ENCODE measurements at regions not wholly inside any gene's neighbourhood (a gene's known extent, or its start where the extent isn't known, plus 50 kb on each side); places are given as distances from the start of the nearest gene placed in this dataset.
"Not testable (repeated sequence)": the region's sequence is repeated elsewhere in the genome, so short reads cannot be mapped to it uniquely, and the experiment has no call there.

GRCh38 chr10:78444741-78445140 is 411.1 kb downstream of the RPS24 start:
- H3K4me1 Mint-ChIP-seq; H3K27me3 Mint-ChIP-seq; DNase-seq; H3K4me3 Mint-ChIP-seq; H3K9me3 Mint-ChIP-seq; intact Hi-C loops (cut with micrococcal nuclease); H3K36me3 Mint-ChIP-seq (ENCODE audit: low read depth); H3K27ac Mint-ChIP-seq: not testable (repeated sequence)

DNA sequence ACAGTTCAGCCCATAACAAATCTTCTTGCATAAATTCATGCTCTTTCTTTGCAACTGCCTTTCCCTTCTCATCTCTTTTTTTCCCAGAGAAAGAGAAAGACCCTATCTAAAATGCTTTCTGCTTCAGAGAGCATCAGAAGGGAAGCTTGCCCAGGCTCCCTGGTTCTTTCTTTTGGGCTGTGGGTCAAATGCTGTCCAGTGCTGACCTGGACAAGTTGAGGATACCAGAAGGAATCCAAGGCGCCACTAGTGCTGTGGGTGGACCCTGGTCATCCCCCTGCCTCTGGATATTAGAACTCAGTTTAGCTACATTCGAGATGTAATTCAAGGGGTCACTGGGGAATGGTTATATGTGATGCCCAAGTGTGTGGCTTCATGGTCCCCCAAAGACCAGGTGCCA is 411.6 kb downstream of the RPS24 start:
- H3K9me3 Mint-ChIP-seq = no peaks in the 10 kb centered on the region
- H3K4me3 Mint-ChIP-seq = no peak overlapping the region
- H3K36me3 Mint-ChIP-seq (ENCODE audit: low read depth) = no peaks in the 10 kb centered on the region
- H3K4me1 Mint-ChIP-seq = no peaks in the 10 kb centered on the region
- peaks cover 2% of the 10 kb centered on the region for H3K27me3 Mint-ChIP-seq
- no peak overlapping the region for H3K27ac Mint-ChIP-seq
- intact Hi-C loops (cut with micrococcal nuclease) = no loop called here
- DNase-seq = no peak

DNA sequence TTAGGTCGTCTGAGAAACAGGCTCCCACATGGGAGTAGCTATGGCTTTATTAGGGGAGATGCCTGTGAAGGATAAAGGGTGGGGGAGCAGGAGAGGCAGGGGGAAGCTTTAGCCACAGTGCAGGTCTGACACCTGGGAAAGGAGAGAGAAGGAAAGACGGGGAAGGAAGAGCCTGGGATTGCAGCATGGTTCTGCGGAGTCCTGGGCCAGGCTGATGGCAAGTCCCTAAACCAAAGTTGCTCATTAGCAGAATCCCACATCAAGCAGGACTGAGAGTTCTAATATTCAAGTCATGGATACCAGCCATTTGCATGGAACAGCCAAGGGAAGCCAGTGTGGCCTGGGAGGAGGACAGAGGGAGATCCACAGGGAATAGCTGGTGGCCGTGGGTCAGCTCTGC is 414.8 kb downstream of the RPS24 start:
- intact Hi-C loops (cut with micrococcal nuclease) = no loop called here
- Mint-ChIP-seq H3K9me3 (no peaks in the 10 kb centered on the region), H3K27ac (no peak overlapping the region), H3K27me3 (peaks cover 2% of the 10 kb centered on the region), H3K36me3 (ENCODE audit: low read depth) (no peaks in the 10 kb centered on the region), H3K4me3 (no peak overlapping the region), H3K4me1 (no peaks in the 10 kb centered on the region)
- no peak for DNase-seq

- no peak overlapping the region for H3K4me3 Mint-ChIP-seq
Measured at GRCh38 chr10:78448994-78449418, 415.3 kb downstream of the RPS24 start.

GRCh38 chr10:78449554-78449953 is 415.9 kb downstream of the RPS24 start:
- H3K36me3 Mint-ChIP-seq (ENCODE audit: low read depth) = no peaks in the 10 kb centered on the region
- intact Hi-C loops (cut with micrococcal nuclease) = no loop called here
- no peaks in the 10 kb centered on the region for H3K9me3 Mint-ChIP-seq
- H3K27me3 Mint-ChIP-seq = peaks cover 2% of the 10 kb centered on the region
- no peak overlapping the region for H3K4me3 Mint-ChIP-seq
- no peak overlapping the region for H3K27ac Mint-ChIP-seq
- no peaks in the 10 kb centered on the region for H3K4me1 Mint-ChIP-seq
- no peak for DNase-seq

More at GRCh38 chr10:78448994-78449418, 415.3 kb downstream of the RPS24 start:
- intact Hi-C loops (cut with micrococcal nuclease) = no loop called here
- no peak for DNase-seq
- no peaks in the 10 kb centered on the region for H3K36me3 Mint-ChIP-seq (ENCODE audit: low read depth)
- H3K27ac Mint-ChIP-seq = no peak overlapping the region
- H3K27me3 Mint-ChIP-seq = peaks cover 2% of the 10 kb centered on the region
- H3K4me1 Mint-ChIP-seq = no peaks in the 10 kb centered on the region
- H3K9me3 Mint-ChIP-seq = no peaks in the 10 kb centered on the region

DNA sequence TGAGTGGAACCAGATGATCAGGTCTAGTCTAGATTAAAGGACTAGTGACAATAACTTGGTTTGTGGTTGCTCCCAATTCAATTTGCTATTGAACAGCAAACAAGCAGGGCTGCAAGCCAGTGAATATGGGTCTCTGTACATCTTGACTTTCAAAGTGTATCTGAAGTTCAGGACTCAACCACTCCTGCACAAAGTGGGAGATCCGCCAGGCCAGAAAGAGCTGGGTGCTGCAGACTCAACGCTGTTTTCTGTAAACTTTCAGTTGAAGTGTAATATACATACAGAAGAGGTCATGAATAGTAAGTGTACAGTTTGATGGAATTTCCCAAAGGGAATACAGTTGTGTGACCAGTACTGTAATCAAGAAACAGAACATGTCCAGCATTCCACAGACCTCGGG is 416.6 kb downstream of the RPS24 start:
- Mint-ChIP-seq H3K9me3 (no peaks in the 10 kb centered on the region), H3K4me1 (no peaks in the 10 kb centered on the region), H3K4me3 (no peak overlapping the region), H3K27me3 (peaks cover 2% of the 10 kb centered on the region), H3K36me3 (ENCODE audit: low read depth) (no peaks in the 10 kb centered on the region), H3K27ac (no peak overlapping the region)
- intact Hi-C loops (cut with micrococcal nuclease) = no loop called here
- no peak for DNase-seq

- H3K36me3 Mint-ChIP-seq (ENCODE audit: low read depth) = no peaks in the 10 kb centered on the region
- intact Hi-C loops (cut with micrococcal nuclease) = no loop called here
- H3K4me3 Mint-ChIP-seq = no peak overlapping the region
- H3K27me3 Mint-ChIP-seq = peaks cover 2% of the 10 kb centered on the region
- DNase-seq = no peak
- H3K27ac Mint-ChIP-seq = no peak overlapping the region
- H3K4me1 Mint-ChIP-seq = no peaks in the 10 kb centered on the region
- H3K9me3 Mint-ChIP-seq = no peaks in the 10 kb centered on the region
Measured at GRCh38 chr10:78450807-78451485, 417.3 kb downstream of the RPS24 start.

DNA sequence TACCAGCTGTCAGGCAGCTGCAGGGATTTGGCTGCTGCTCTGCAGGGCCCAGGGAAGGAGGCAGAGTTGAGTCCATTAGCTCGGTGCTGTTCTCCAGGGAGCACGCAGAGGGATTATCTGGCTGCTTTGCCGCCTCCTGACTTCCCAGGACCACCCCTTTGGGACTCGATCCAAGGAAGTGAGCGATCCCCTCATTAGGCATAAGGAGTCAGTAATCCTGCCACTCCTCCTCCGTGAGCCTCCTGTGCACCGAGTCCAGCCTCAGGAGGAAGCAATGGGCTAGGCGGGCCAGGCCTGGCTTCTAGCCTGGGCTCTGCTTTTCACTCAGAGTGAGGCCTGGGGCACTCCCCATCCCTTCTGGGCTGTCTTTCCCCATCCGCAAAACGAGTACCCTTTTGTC is 417.9 kb downstream of the RPS24 start:
- peaks cover 2% of the 10 kb centered on the region for H3K27me3 Mint-ChIP-seq
- H3K36me3 Mint-ChIP-seq (ENCODE audit: low read depth) = no peaks in the 10 kb centered on the region
- no peaks in the 10 kb centered on the region for H3K9me3 Mint-ChIP-seq
- H3K27ac Mint-ChIP-seq = no peak overlapping the region
- H3K4me1 Mint-ChIP-seq = no peaks in the 10 kb centered on the region
- no peak overlapping the region for H3K4me3 Mint-ChIP-seq
- intact Hi-C loops (cut with micrococcal nuclease) = no loop called here
- DNase-seq = no peak

DNA sequence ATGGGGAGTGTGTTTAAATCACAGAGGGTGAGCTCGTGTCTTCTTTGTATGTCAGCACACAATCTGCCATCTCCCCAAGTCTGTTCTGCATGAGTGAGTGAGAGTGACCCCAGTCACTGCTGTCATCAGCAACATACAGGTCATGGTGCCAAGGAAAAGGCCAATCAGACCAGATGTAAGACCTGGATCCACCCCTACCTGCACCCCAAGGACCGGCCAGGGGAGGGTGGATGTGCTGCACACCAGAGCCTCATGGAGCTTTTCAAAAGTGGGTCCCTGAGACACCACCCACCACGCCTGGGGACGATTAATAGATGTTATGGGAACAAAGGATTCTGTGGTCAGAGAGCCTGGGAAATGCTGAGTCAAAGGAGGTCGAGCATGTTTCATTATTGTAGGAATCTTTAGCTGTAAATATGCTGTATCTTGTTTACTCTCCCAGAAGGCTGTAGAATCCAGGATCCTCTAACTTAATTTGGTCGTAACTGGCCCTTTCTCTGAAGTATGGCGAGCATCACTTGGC is 420.5 kb downstream of the RPS24 start:
- Mint-ChIP-seq H3K4me1 (no peaks in the 10 kb centered on the region), H3K36me3 (ENCODE audit: low read depth) (no peaks in the 10 kb centered on the region), H3K27ac (no peak overlapping the region), H3K9me3 (no peaks in the 10 kb centered on the region), H3K27me3 (no peaks in the 10 kb centered on the region), H3K4me3 (no peak overlapping the region)
- DNase-seq = no peak
- intact Hi-C loops (cut with micrococcal nuclease) = no loop called here

GRCh38 chr10:78455236-78455635 is 421.6 kb downstream of the RPS24 start:
- intact Hi-C loops (cut with micrococcal nuclease) = no loop called here
- H3K27ac Mint-ChIP-seq = no peak overlapping the region
- H3K4me3 Mint-ChIP-seq = no peak overlapping the region
- DNase-seq = no peak
- H3K4me1 Mint-ChIP-seq = no peaks in the 10 kb centered on the region
- no peaks in the 10 kb centered on the region for H3K9me3 Mint-ChIP-seq
- H3K36me3 Mint-ChIP-seq (ENCODE audit: low read depth) = no peaks in the 10 kb centered on the region
- H3K27me3 Mint-ChIP-seq = no peaks in the 10 kb centered on the region

- Mint-ChIP-seq H3K36me3 (ENCODE audit: low read depth) (no peaks in the 10 kb centered on the region), H3K27me3 (peaks cover 2% of the 10 kb centered on the region), H3K9me3 (no peaks in the 10 kb centered on the region), H3K4me3 (no peak overlapping the region), H3K4me1 (no peaks in the 10 kb centered on the region), H3K27ac (no peak overlapping the region)
- intact Hi-C loops (cut with micrococcal nuclease) = no loop called here
- no peak for DNase-seq
Measured at GRCh38 chr10:78455811-78456210, 422.1 kb downstream of the RPS24 start.

DNA sequence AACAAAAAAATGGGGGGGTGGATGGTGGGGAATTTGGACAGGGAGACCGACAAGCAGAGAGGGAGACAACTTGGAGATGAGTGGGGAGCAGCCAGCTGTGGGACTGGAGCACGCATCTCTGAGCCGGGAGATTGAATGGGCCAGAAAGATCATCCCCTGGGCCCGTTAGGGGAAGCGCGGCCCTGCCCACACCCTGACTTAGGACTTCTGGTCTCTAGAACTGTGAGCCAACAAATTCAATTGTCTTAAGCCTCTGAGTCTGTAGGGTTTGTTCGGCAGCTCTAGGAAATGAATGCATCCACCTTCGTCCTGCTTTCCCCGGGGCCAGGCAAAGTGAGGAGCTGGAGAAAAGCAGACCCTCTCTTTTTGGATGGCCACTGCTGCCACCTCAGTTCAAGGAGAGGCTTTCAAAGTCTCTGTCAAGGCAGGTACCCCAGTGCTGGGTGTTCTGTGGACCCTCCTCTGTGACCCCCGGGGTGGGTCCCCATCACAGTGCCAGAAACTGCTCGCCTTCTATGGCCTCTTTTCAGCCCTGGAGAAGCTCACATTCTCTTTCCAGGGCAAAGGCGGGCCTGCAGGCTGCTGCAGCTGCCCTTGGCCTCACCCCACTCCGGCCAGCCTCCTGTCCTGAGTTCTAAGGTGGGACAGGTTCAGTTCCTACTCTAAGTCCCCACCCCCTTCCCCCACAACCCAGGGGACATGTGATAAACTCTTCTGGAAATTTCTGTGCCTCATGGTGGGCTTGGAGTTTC is 423.2 kb downstream of the RPS24 start:
- H3K4me3 Mint-ChIP-seq = no peak overlapping the region
- DNase-seq = no peak
- intact Hi-C loops (cut with micrococcal nuclease) = no loop called here
- H3K36me3 Mint-ChIP-seq (ENCODE audit: low read depth) = no peaks in the 10 kb centered on the region
- no peaks in the 10 kb centered on the region for H3K4me1 Mint-ChIP-seq
- H3K27me3 Mint-ChIP-seq = peaks cover 2% of the 10 kb centered on the region
- no peaks in the 10 kb centered on the region for H3K9me3 Mint-ChIP-seq
- no peak overlapping the region for H3K27ac Mint-ChIP-seq

- Mint-ChIP-seq H3K4me1 (no peaks in the 10 kb centered on the region), H3K9me3 (no peaks in the 10 kb centered on the region), H3K4me3 (no peak overlapping the region), H3K27ac (no peak overlapping the region), H3K36me3 (ENCODE audit: low read depth) (no peaks in the 10 kb centered on the region), H3K27me3 (peaks cover 4% of the 10 kb centered on the region)
- no peak for DNase-seq
- intact Hi-C loops (cut with micrococcal nuclease) = no loop called here
Measured at GRCh38 chr10:78457804-78458482, 424.3 kb downstream of the RPS24 start.

DNA sequence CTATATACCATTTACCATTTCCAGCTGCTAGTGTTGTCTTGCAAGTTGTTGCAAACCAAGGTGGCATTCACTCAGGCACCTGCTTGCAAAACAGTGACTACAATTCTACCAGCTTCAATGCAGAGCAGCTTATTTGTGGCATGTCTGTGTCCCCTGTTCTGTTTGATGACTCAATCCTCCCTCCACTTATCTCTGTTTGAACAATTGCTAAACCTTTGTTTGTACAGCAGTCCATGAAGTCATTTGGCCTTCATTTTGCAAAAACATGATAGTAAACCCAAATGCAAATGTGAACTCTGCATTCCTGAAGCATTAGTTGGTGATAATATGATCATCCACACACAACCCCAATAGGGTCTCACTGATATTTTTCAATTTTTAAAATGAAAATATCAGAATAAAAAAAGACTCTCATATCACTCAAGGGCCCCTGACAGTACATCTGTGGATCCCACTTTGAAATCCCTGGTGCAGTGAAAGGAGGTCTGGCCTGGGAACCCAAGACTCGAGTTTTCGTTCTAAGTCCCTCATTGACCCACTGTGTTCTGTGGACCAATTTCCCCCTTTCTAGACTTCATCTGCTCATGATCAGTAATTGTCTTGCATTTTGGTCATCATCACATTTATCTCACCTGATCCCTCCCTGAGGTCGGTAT is 425.4 kb downstream of the RPS24 start:
- DNase-seq = no peak
- no peaks in the 10 kb centered on the region for H3K9me3 Mint-ChIP-seq
- H3K36me3 Mint-ChIP-seq (ENCODE audit: low read depth) = no peaks in the 10 kb centered on the region
- intact Hi-C loops (cut with micrococcal nuclease) = no loop called here
- peaks cover 4% of the 10 kb centered on the region for H3K27me3 Mint-ChIP-seq
- no peak overlapping the region for H3K4me3 Mint-ChIP-seq
- H3K4me1 Mint-ChIP-seq = no peaks in the 10 kb centered on the region
- no peak overlapping the region for H3K27ac Mint-ChIP-seq

Measured in activated CD4-positive, alpha-beta T cell treated with anti-CD3 and anti-CD28 coated beads, Interleukin-2, amount 10 ng/mL, durations not matched to agents 24 days and 14 days (primary cell).